GM23338 (cell line): ENCODE measurements at regions not wholly inside any gene's neighbourhood (a gene's known extent, or its start where the extent isn't known, plus 50 kb on each side); places are given as distances from the start of the nearest gene placed in this dataset.

Experiments
- EZH2 ChIP-seq: fragments of 200-600 bp; sonication (generic); IDR thresholded peaks from one replicate; pipeline ENCODE4 v1.8.0; 2017; ENCODE audit warnings: antibody characterized with exemption, mild to moderate bottlenecking, low read depth; ENCODE audit not compliant: unreplicated experiment
- EZH2phosphoT487 ChIP-seq: fragments of 200-600 bp; sonication (generic); IDR thresholded peaks from one replicate; pipeline ENCODE4 v1.8.1; 2018; ENCODE audit warnings: antibody characterized with exemption; ENCODE audit not compliant: unreplicated experiment
- POLR2AphosphoS5 ChIP-seq: IDR thresholded peaks from 2 replicates; pipeline ENCODE4 v1.6.1; 2016; ENCODE audit warnings: antibody characterized with exemption, low read depth
- TF ChIP-seq, protein P1 (sequence below), 2 experiments: fragments of 200-600 bp in 1 of 2; sonication (generic) in 1 of 2; conservative IDR thresholded peaks; 2 replicates each; pipeline versions ENCODE4 v1.5.1 to v1.6.1; 2016 to 2017; ENCODE audit warnings: antibody characterized with exemption in 2 of 2, low read depth in 2 of 2, mild to moderate bottlenecking in 2 of 2, moderate library complexity in 1 of 2
- TF ChIP-seq, protein P2 (sequence below): IDR thresholded peaks from one replicate; pipeline ENCODE4 v1.6.1; 2018; ENCODE audit warnings: antibody characterized with exemption; ENCODE audit not compliant: unreplicated experiment

DNA sequence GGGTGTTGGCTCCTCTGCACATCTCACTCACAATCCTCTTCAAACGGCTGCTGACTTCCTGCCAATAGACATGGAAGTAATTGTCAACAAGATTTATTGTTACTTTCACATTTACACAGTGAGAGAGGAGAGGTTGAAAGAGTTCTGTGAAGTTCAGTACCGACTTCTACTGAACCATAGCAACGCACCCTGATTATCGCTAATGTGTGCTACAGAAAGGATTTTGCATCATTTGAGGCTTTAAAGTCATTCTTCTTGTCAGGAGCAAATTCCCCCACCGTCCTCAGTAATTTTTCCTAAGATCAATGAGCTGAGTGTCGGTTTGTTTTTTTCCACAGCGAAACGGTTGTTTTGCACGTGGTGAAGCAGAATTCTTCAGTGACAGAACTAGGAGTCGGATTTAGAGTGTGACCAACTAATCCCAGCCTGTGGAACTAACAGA, 361.0 kb downstream of the ADGRL2 start:
- TF ChIP-seq, protein P1, sequence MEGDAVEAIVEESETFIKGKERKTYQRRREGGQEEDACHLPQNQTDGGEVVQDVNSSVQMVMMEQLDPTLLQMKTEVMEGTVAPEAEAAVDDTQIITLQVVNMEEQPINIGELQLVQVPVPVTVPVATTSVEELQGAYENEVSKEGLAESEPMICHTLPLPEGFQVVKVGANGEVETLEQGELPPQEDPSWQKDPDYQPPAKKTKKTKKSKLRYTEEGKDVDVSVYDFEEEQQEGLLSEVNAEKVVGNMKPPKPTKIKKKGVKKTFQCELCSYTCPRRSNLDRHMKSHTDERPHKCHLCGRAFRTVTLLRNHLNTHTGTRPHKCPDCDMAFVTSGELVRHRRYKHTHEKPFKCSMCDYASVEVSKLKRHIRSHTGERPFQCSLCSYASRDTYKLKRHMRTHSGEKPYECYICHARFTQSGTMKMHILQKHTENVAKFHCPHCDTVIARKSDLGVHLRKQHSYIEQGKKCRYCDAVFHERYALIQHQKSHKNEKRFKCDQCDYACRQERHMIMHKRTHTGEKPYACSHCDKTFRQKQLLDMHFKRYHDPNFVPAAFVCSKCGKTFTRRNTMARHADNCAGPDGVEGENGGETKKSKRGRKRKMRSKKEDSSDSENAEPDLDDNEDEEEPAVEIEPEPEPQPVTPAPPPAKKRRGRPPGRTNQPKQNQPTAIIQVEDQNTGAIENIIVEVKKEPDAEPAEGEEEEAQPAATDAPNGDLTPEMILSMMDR (conservative IDR thresholded peaks at IDR 0.05; ENCODE audit: low read depth in 2 of 2) = no peak
- TF ChIP-seq, protein P2, sequence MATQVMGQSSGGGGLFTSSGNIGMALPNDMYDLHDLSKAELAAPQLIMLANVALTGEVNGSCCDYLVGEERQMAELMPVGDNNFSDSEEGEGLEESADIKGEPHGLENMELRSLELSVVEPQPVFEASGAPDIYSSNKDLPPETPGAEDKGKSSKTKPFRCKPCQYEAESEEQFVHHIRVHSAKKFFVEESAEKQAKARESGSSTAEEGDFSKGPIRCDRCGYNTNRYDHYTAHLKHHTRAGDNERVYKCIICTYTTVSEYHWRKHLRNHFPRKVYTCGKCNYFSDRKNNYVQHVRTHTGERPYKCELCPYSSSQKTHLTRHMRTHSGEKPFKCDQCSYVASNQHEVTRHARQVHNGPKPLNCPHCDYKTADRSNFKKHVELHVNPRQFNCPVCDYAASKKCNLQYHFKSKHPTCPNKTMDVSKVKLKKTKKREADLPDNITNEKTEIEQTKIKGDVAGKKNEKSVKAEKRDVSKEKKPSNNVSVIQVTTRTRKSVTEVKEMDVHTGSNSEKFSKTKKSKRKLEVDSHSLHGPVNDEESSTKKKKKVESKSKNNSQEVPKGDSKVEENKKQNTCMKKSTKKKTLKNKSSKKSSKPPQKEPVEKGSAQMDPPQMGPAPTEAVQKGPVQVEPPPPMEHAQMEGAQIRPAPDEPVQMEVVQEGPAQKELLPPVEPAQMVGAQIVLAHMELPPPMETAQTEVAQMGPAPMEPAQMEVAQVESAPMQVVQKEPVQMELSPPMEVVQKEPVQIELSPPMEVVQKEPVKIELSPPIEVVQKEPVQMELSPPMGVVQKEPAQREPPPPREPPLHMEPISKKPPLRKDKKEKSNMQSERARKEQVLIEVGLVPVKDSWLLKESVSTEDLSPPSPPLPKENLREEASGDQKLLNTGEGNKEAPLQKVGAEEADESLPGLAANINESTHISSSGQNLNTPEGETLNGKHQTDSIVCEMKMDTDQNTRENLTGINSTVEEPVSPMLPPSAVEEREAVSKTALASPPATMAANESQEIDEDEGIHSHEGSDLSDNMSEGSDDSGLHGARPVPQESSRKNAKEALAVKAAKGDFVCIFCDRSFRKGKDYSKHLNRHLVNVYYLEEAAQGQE = no peak
- TF ChIP-seq EZH2 (no peak), POLR2AphosphoS5 (no peak), EZH2phosphoT487 (no peak)
